ENCODE measurements at regions not wholly inside any gene's neighbourhood (a gene's known extent, or its start where the extent isn't known, plus 50 kb on each side); places are given as distances from the start of the nearest gene placed in this dataset.

DNA sequence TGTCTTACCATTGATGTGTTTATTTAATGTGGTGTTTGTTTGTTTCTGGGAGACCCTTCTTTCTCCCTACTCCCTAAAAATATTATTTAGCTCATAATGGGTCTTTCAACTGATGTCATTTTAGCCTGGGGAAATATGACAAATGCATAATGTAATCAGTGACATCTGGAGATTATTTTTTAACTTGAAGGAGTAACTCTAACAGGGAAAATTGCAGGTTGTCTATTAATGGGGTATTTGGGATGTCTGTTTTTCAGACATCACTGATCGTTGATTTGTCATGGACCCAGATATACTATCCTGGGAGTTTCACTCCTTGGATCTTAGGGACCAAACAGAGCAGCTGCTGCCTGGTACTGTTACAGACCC is 230.4 kb downstream of the LOXHD1 start:
- Histone ChIP-seq H3K4me1 (peaks cover 0 to 5% (median 0%) of the 10 kb centered on the region in 4 donors), H3K36me3 (no peaks in the 10 kb centered on the region), H3K27ac (no peak overlapping the region), H3K27me3 (no peaks in the 10 kb centered on the region), H3K9me3 (no peaks in the 10 kb centered on the region), H3K4me3 (no peak overlapping the region)
- DNase-seq (ENCODE audit: low spot score in 2 of 2), result no peak
- WGBS, 2 donors, result 83 to 94% methylated on average over 1 of the region's 1 CpG
- TF ChIP-seq, protein P1, sequence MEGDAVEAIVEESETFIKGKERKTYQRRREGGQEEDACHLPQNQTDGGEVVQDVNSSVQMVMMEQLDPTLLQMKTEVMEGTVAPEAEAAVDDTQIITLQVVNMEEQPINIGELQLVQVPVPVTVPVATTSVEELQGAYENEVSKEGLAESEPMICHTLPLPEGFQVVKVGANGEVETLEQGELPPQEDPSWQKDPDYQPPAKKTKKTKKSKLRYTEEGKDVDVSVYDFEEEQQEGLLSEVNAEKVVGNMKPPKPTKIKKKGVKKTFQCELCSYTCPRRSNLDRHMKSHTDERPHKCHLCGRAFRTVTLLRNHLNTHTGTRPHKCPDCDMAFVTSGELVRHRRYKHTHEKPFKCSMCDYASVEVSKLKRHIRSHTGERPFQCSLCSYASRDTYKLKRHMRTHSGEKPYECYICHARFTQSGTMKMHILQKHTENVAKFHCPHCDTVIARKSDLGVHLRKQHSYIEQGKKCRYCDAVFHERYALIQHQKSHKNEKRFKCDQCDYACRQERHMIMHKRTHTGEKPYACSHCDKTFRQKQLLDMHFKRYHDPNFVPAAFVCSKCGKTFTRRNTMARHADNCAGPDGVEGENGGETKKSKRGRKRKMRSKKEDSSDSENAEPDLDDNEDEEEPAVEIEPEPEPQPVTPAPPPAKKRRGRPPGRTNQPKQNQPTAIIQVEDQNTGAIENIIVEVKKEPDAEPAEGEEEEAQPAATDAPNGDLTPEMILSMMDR (IDR thresholded peaks at IDR 0.05), result no peak
- TF ChIP-seq EP300 (IDR thresholded peaks at IDR 0.05) (no peak), POLR2A (IDR thresholded peaks at IDR 0.05) (no peak)

All from tibial nerve (tissue), 4 donors.